ENCODE measurements at regions not wholly inside any gene's neighbourhood (a gene's known extent, or its start where the extent isn't known, plus 50 kb on each side); places are given as distances from the start of the nearest gene placed in this dataset.

DNA sequence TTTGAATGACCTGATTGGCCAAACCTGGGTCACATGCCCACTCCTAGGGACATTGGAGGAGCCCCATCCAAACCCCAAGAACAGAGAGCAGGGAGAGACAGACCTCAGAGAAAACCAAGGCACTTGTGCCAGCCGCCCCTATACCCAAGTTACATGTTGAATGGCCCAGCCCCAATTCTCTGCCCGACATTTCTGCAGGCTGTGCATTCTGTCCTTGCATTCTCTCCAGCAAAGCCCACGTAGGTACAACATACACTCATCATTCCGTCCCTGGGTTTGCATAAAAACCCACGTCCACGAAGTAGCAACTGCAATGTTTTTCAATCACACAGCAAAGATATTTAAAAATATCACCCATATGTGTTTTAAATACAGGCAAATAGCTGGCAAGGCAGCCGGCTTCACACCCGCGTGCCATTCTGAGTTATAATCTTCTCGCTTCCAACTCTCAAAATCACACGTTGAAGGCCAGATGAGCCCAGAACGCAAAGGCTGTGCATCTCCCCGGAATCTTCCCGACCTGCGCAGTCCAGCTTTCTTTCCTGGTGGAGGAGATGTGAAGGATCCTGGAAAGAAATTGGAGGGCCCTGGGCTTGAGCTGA, 91.7 kb upstream of the MYL2 start:
- DNase-seq (ENCODE audit: low read depth): no peak

DNA sequence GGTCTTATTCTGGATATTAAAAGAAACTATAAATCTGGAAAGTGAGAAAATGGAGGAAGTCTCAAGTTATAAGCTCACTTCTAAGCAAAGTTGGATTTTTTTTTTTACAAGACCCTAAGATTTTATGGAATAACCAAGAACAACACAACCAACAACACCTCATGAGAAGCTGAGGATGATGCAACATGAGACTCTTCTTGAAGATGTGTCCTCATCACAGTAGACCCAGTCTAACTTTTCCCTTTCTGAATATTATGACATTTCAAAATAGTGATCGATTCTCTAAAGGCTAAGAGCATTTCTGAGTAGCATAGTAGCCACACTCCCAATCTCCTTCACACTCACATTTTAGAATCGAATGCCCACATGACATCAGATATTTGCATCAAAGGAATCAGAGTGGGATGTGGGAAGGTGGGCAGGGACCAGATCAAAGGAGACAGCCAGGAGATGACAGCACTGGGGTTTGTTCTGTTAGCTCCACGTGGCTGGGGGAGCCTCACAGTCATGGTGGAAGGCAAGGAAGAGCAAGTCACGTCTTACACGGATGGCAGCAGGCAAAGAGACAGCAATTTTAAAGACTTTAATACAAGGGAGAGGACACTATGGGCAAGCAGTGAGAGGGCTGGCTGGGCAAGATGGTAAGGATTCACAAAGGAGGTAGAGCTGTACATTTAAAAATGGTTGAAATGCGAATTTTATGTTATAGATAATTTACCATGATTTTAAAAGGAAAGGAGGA, 90.7 kb upstream of the MYL2 start:
- DNase-seq (ENCODE audit: low read depth): no peak

DNA sequence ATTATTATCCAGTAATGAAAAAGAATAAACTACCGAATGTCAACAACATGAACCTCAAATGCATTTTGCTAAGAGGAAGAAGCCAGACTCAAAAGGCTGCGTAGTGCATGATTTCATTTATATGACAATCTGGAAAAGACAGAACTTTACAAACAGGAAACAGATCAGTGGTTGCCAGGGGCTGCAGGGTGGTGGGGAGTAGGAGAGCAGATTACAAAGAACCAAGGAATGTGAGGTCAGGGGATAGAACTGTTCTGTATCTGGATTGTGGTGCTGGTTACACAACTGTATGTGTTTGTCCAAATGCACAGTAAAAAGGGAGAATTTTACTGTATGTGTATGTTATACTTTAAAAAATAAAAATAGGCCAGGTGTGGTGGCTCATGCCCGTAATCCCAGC, 89.7 kb upstream of the MYL2 start:
- DNase-seq (ENCODE audit: low read depth): no peak

DNA sequence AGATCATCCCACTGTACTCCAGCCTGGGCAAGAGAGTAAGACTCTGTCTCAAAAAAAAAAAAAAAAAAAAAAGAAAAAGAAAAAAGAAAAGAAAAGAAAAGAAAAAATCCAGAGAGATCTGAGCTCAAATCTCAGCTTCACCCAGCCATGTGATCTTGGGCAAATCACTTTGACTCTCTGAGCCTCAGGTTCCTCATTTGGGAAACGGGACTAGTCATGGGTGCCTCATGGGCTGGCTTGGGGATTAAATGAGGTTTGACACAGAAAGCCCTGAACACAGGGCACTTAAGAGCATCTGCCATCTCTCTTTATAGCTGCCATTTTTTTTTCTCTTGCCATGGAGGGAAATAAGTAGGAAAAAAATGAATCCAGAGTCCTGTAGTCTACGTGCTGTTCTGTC, 86.2 kb upstream of the MYL2 start:
- no peak for DNase-seq (ENCODE audit: low read depth)

DNA sequence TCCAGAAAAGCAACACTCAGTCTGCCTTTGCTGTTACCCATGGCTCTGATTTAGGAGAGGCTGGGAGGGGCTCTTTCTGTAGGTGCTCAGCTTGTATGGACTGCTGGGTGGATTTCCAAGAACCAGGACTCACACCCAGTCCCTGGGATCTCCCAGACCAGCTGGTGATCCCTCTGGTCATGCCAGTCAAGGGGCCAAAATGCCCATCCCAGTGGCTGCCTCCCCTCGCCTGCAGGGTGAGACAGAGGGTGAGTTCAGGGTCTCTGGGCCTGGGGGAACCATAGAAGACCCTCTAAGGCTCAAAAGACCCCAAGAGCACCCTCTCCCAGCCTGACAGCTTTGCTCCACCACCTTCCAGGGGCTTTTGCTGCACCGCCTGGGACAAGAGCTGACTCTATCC, 78.6 kb upstream of the MYL2 start:
- DNase-seq (ENCODE audit: low read depth): no peak

DNA sequence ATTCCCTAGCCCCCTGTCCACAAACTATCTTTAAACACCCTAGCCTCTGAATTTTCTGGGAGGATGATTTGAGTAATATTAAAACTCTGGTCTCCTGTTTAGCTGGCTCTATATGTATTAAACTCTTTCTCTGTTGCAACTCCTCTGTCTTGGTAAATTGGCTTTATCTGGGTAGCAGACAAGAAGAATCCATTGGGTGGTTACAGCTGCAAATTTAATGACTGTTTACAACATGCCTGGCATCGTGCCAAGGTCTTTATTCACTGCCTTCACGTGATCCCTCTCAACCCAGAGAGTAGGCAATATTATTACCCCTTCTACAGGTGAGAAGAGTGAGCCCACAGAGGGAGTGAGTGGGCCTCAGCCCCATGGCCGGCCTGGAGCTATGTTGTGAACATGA, 77.8 kb upstream of the MYL2 start:
- DNase-seq (ENCODE audit: low read depth): no peak

DNA sequence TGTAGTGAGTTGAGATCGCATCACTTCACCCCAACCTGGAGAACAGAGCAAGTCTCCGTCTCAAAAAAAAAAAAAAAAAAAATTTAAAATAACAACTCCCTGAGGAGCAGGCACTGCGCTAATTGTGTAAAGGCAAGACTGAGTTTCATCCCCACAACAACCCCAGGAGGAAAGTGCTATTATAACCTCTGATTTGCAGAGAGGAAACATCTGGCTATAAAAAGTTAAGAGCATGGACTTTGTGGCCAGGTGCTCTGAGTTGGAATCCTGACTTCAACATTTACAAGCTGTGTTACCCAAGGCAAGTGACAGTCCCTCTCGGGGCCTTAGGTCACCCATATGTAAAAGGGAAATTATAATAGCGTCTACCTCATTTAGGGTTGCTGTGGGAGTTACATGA, 76.0 kb upstream of the MYL2 start:
- no peak for DNase-seq (ENCODE audit: low read depth)

DNA sequence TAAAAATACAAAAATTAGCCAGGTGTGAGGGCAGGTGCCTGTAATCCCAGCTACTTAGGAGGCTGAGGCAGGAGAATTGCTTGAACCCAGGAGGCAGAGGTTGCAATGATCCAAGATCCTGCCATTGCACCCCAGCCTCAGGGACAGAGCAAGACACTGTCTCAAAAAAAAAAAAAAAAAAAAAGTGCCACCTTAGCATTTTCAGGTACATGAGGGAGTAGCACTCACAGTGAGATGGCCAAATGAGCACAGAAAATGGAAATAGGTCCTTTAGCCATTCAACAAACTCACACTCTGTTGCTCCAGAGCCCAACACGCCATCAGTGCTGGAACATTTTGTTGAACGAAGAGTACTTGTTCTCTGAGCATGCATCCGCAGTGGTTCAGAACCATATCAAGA, 75.2 kb upstream of the MYL2 start:
- DNase-seq (ENCODE audit: low read depth): no peak

DNA sequence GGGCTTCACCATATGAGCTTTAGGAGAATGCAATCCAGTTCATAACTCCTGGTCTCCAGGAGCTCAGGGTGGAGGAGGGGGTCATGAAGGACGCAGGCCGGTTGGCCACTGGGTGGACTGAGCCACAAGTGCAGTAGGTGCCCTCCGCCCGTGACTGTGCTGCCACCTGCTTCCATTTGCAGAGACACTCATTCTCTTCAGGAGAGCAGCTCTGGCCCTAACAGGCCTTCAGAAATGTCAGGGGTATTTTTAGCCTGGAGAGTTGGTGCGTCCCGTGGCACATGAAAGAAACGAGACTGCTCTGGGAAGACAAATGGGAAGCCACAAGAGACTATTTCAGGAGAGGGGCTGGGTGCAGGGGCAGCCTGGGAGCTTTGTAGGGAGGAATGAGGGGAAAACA, 74.6 kb upstream of the MYL2 start:
- DNase-seq (ENCODE audit: low read depth): no peak

DNA sequence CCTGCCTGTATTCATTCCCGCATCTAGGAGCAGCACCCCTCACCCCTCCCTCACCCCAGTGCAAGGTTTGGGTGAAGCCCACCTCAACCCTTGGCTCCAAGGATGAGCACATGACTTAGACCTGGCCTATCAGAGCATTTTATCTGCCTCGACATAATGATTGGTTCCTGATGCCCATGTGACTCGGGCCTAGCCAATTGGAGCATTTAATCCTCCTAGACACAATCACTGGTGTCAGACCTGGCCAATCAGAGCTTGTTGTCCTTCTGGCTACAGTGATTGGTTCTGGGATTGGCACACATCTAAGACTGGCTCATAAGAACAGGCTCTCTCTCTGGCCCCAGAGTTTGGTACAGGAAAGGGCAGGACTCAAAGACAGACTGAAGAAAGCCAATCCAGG, 73.1 kb upstream of the MYL2 start:
- DNase-seq (ENCODE audit: low read depth): no peak

DNA sequence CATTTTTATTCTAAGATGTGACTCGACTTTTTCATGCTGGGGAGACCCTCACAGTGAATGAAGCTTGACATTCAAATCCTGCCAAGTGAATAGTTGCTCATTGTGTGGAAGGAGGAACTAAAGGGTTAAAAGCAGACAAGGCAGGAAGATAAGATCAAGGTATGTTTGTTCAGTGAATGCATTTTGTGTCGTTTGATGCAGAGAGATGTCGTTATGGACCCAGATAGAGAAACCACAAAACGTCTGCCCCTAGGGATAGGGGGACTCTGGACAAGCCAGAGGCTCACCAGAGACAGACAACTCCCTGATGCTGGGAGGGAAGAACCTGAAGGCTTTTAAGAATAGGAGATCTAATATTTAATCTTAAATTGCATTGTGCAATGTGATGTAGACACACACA, 72.5 kb upstream of the MYL2 start:
- no peak for DNase-seq (ENCODE audit: low read depth)

DNA sequence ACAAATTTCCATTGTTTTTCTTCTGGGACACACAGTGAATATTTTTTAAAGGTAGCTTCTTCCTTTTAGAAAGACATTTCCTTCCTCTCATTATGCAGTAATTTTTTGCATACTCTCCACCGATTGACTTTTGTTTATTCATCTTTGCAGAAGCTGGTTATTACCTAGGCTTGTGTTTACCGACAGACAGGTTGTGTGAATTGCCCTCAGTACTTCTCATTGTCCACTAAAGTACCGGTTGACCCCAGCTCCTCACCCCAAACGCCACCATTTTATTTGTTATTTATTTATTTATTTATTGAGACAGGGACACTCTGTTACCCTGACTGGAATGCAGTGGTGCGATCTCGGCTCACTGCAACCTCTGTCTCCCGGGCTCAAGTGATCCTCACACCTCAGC, 63.4 kb upstream of the MYL2 start:
- no peak for DNase-seq (ENCODE audit: low read depth)

DNA sequence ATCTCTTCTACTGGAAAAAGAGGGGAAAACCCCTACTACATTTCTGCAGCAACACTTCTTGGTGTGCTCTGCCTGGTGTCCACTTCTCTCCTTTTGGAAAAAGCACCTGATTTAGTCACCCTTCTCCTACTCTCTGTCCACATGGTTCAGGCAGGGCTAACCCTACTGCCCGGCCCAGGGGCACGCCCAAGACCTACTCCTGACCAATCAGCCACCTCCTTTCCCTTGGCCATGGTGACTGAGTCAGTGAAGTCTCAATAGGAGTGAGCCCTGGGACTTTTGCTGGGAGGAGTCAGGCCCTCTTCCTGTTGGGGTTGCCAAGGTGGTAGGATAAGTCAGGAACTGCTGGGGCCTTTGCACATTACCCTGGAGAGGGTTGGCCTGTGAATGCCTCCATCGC, 52.5 kb upstream of the MYL2 start:
- DNase-seq (ENCODE audit: low read depth): no peak

DNA sequence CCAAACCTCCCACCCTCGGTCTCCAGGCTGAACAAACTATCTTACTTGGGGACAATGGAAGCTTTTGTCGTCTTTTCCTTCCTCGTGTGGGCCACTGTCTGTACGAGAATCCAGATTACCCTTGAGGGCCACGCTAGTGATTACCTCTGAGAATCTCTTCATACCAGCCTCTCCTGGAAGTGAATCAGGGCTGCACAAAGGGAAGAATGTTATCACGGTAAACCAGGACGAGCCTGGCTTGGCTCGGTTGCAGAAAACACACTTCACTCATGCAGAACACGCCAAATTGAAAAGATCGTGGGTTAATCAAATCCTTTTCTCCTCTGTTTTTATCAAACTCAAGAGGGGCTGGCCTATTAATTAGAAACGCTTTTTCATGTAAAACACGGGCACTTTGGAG, 51.6 kb upstream of the MYL2 start:
- no peak for DNase-seq (ENCODE audit: low read depth)

DNA sequence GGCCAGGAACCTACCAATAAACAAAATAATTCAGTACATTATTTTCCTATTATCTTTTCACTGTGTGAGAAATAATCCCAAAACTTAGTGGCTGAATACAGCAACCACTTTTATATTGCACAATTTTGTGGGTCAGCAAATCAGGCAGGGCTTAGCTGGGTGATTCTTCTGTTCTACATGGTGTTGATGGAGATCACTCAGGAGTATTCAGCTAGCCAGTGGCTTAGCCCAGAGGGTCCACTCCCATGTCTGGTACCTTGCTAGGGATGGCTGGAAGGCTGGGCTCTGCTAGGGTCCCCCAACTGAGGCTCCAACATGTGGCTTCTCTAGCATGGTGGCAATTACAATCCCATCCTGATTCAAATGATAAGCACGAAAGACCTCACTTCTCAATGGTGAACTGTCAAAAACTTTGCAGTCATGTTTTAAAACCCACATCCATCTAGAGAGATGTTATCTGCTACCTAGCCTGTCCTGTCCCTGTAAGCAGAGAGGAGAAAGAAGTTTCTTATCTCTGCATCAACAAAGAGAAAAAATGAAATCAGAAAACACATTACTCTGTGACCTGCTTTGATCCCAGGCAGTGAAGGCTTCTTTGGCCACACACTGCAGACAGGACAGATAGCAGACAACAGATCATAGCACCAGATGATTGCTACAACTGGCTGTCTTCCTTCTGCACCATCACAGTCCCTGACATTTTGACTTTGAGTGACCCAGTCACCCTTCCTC, 51.0 kb upstream of the MYL2 start:
- DNase-seq (ENCODE audit: low read depth): no peak
